ENCODE measurements at regions not wholly inside any gene's neighbourhood (a gene's known extent, or its start where the extent isn't known, plus 50 kb on each side); places are given as distances from the start of the nearest gene placed in this dataset.

GRCh38 chr1:213376862-213377372 lies 325.9 kb downstream of the RPS6KC1 start:
- TF ChIP-seq CTCF (IDR thresholded peaks at IDR 0.05 in 8 of 11, conservative IDR thresholded peaks at IDR 0.05 in 3 of 11), result no peak
- no peak for TF ChIP-seq POLR2A (IDR thresholded peaks at IDR 0.05)
- no peak for TF ChIP-seq POLR2AphosphoS5 (IDR thresholded peaks at IDR 0.05)
